ENCODE measurements at regions not wholly inside any gene's neighbourhood (a gene's known extent, or its start where the extent isn't known, plus 50 kb on each side); places are given as distances from the start of the nearest gene placed in this dataset.
"Not testable (repeated sequence)": the region's sequence is repeated elsewhere in the genome, so short reads cannot be mapped to it uniquely, and the experiment has no call there.

DNA sequence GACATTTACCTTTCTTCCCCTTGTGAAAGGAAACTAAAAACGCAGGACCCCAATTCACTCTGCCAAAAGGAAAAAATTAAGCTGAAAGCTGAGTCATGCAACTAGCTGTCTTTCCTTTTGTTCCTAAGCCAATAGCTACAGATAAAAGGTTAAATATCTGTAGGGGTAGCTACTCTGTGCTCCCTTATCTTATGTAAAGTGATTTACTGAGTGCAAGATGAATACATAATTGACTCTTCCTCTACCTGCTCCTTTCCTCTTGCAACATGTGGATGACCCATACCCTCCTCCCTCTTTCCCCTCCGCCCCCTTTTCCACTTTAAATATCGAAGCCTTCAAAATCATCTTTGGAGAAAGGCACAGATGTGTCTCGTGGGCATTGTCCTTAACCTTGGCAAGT is 68.0 kb upstream of the ZNF157 start:
- no peak for DNase-seq (ENCODE audit: low read depth in 2 of 2)

DNA sequence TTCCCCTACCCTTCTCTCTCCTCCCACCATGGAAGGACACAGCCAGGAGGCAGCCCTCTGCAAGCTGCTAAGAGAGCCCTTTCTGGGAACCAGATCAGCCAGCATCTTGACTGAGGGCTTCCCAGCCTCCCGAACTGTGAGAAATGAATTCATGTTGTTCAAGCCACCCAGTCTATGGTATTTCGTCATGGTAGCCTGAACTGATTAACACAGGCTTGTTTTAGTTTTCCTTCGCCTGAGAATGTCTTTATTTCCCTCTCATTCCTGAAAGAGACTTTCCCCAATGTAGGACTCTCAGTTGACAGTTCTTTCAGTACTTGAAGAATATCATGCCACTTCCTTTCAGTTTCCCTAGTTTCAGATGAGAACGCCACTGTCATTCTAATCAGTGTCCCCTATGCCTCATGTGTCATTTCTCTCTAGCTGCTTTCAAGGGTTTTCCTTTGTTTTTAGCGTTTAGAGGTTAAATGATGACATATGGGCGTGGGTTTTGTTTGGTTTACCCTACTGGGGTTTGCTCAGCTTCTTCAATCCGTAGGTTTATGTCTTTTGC is 63.8 kb upstream of the ZNF157 start:
- DNase-seq (ENCODE audit: low read depth in 2 of 2) = not testable (repeated sequence)

DNA sequence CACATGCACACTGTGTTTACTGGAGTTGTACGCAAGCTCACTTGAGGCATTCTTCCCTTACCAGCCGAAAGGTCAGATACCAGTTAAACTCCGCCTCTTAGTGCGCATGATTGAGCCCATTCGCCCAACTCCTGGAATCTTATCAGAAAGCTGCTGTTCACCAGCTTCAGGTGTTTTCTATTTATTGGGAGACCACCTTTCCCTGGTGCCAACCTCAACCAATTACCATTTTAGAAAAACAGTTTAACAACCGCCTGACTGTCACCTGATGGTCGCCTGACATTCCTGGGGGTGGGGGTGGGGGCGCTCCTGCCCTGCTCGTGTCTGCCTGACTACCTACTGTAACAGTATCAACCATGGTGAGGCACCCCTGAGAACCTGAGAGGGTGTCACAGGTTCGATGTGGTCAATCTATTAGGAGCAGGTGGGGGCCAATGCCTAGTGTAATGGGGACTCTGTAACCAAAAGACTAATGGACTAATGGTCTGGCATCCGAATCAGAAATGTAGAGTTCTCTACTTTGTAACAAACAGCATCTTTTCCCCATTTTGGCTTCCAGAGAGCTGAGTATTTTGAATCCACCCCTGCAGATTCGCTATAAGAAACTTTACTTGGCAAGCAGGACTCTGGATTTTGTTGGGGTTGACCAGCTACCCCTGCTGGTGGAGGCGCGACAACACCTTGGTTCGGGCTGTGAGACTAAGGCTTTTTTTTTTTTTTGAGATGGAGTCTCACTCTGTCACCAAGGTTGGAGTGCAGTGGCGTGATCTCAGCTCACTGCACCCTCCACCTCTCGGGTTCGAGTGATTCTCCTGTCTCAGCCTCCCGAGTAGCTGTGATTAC is 58.2 kb upstream of the ZNF157 start:
- peak; percentile 12 for DNase-seq (ENCODE audit: low read depth in 2 of 2)

DNA sequence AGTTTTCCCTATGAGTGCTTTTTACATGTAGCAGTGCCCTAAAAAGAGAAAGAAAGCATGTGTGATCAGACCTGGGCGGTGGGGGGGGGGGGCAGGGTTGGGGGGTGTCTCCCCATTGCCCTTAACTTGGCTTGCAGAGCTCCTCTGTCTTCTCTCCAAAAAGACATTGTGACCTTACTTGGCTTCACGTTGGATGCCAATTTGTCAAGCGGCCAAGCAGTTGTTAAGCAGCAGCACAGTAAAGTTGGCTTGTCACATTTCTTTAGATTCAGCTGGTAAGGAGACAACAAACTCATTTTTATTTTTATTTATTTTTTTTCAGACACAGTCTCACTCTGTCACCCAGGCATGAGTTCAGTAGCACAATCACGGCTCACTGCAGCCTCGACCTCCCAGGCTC is 57.3 kb upstream of the ZNF157 start:
- DNase-seq (ENCODE audit: low read depth in 2 of 2) = no peak

DNA sequence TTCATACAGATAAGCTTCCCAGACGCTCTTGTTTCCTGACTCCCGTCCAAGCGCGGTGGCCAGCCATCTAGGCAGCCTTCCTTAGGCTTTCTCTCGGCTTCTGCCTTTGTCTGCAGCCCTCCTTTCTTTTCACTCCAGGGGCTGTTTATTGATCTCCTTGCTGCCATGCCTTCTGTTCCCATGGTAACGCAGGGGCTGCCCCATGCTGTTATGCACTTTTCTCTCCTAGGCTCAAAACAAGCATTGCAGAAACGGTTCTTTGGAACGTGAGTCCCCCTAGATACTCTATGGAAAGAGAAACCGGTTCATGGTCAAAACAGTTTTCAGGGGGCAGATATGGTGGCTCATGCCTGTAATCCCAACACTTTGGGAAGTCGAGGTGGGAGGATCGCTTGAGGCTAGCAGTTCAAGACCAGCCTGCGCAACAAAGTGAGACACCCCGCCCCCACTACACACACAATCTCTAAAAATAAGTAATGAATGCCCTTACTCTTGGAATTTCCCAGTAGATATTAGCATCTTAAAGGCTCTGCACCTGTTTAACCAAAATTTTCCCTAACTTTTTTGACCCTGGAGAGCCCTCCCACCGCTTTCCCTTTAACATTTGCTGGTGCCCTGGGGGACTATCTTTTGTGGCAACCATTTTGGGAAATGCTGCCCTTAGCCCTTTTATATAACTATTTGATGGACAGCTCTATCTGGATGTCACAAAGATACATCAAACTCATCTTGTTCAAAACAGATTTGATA is 53.9 kb upstream of the ZNF157 start:
- DNase-seq (ENCODE audit: low read depth in 2 of 2) = no peak

Data from stimulated activated CD8-positive, alpha-beta memory T cell treated with anti-CD3 and anti-CD28 coated beads, Interleukin-15, amount 100 ng/mL, for 48 hours (primary cell).